GM19438 (cell line): ENCODE measurements at regions not wholly inside any gene's neighbourhood (a gene's known extent, or its start where the extent isn't known, plus 50 kb on each side); places are given as distances from the start of the nearest gene placed in this dataset.
"Not testable (repeated sequence)": the region's sequence is repeated elsewhere in the genome, so short reads cannot be mapped to it uniquely, and the experiment has no call there.

Experiments
- ATAC-seq: cut with Tn5 transposase; IDR thresholded peaks from one replicate; pipeline ENCODE4 v1.9.1; 2021; ENCODE audit warnings: low read depth; ENCODE audit not compliant: unreplicated experiment

GRCh38 chr6:84854811-84855400, 90.5 kb upstream of the TBX18 start:
- ATAC-seq, result no peak

- ATAC-seq, result no peak
Measured at GRCh38 chr6:84853901-84854300, 89.5 kb upstream of the TBX18 start.

- ATAC-seq, result no peak
Measured at GRCh38 chr6:84848960-84849359, 84.6 kb upstream of the TBX18 start.

- no peak for ATAC-seq
Measured at GRCh38 chr6:84847390-84848160, 83.2 kb upstream of the TBX18 start.

- ATAC-seq, result no peak
Measured at GRCh38 chr6:84842525-84843166, 78.2 kb upstream of the TBX18 start.

GRCh38 chr6:84837068-84837866, 72.9 kb upstream of the TBX18 start:
- ATAC-seq, result not testable (repeated sequence)

GRCh38 chr6:84836366-84836765, 72.0 kb upstream of the TBX18 start:
- ATAC-seq, result peak; percentile 68

- no peak for ATAC-seq
Measured at GRCh38 chr6:84835340-84835739, 70.9 kb upstream of the TBX18 start.

GRCh38 chr6:84831924-84832323, 67.5 kb upstream of the TBX18 start:
- ATAC-seq, result not testable (repeated sequence)

GRCh38 chr6:84825461-84825860, 61.1 kb upstream of the TBX18 start:
- ATAC-seq, result no peak

GRCh38 chr6:84821314-84821713, 56.9 kb upstream of the TBX18 start:
- not testable (repeated sequence) for ATAC-seq

GRCh38 chr6:84816741-84817140, 52.3 kb upstream of the TBX18 start:
- ATAC-seq, result no peak

- ATAC-seq, result no peak
Measured at GRCh38 chr6:84815896-84816735, 51.7 kb upstream of the TBX18 start.
